ENCODE measurements at regions not wholly inside any gene's neighbourhood (a gene's known extent, or its start where the extent isn't known, plus 50 kb on each side); places are given as distances from the start of the nearest gene placed in this dataset.

DNA sequence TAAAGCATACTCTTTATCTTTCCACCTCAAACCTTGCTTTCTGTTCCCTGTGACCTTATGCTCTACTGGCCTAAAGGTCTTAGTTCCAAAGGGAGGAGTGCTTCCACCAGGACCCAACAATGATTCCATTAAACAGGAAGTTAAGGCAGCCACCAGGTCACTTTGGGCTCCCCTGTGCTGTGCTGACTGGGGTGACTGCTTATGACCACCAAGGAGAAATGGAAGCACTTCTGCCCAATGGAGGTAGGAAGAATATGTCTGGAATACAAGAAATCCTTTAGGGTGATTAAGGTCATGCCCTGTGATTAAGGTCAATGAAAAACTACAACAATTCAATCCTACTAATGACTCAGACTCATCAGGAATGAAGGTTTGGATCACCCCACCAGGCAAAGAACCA lies 233.8 kb upstream of the CDH11 start:
- TF ChIP-seq EP300 (IDR thresholded peaks at IDR 0.05) = no peak
- TF ChIP-seq, protein P1, sequence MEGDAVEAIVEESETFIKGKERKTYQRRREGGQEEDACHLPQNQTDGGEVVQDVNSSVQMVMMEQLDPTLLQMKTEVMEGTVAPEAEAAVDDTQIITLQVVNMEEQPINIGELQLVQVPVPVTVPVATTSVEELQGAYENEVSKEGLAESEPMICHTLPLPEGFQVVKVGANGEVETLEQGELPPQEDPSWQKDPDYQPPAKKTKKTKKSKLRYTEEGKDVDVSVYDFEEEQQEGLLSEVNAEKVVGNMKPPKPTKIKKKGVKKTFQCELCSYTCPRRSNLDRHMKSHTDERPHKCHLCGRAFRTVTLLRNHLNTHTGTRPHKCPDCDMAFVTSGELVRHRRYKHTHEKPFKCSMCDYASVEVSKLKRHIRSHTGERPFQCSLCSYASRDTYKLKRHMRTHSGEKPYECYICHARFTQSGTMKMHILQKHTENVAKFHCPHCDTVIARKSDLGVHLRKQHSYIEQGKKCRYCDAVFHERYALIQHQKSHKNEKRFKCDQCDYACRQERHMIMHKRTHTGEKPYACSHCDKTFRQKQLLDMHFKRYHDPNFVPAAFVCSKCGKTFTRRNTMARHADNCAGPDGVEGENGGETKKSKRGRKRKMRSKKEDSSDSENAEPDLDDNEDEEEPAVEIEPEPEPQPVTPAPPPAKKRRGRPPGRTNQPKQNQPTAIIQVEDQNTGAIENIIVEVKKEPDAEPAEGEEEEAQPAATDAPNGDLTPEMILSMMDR (IDR thresholded peaks at IDR 0.05) = no peak

Data from suprapubic skin (tissue), 3 donors.